ENCODE measurements at regions not wholly inside any gene's neighbourhood (a gene's known extent, or its start where the extent isn't known, plus 50 kb on each side); places are given as distances from the start of the nearest gene placed in this dataset.

- Histone ChIP-seq H3K27me3 (ENCODE audit: control insufficient read depth, insufficient read depth, low read length) (no peaks in the 10 kb centered on the region), H3K9me3 (ENCODE audit: control insufficient read depth, insufficient read depth, low read depth, low read length) (no peaks in the 10 kb centered on the region), H3K4me3 (ENCODE audit: low read depth, low read length) (no peak overlapping the region), H3K36me3 (ENCODE audit: control insufficient read depth, insufficient read depth, low read length) (no peaks in the 10 kb centered on the region), H3K27ac (ENCODE audit: low read depth, low read length) (no peak overlapping the region), H3K4me1 (ENCODE audit: control insufficient read depth, insufficient read depth, low read length) (peaks cover 3% of the 10 kb centered on the region; the same call in 1 of the 2 replicates), H3K9ac (ENCODE audit: low read length) (no peak overlapping the region)
Observed at GRCh38 chr6:16854986-16855385, 93.7 kb upstream of the ATXN1 start.

GRCh38 chr6:16852671-16853070, 91.4 kb upstream of the ATXN1 start:
- no peak overlapping the region for H3K27ac ChIP-seq (ENCODE audit: low read depth, low read length)
- no peaks in the 10 kb centered on the region for H3K9me3 ChIP-seq (ENCODE audit: control insufficient read depth, insufficient read depth, low read depth, low read length)

GRCh38 chr6:16851758-16852157, 90.5 kb upstream of the ATXN1 start:
- Histone ChIP-seq H3K4me1 (ENCODE audit: control insufficient read depth, insufficient read depth, low read length) (peaks cover 3% of the 10 kb centered on the region; the same call in 1 of the 2 replicates), H3K4me3 (ENCODE audit: low read depth, low read length) (no peak overlapping the region), H3K36me3 (ENCODE audit: control insufficient read depth, insufficient read depth, low read length) (no peaks in the 10 kb centered on the region), H3K9me3 (ENCODE audit: control insufficient read depth, insufficient read depth, low read depth, low read length) (no peaks in the 10 kb centered on the region), H3K27me3 (ENCODE audit: control insufficient read depth, insufficient read depth, low read length) (no peaks in the 10 kb centered on the region), H3K27ac (ENCODE audit: low read depth, low read length) (no peak overlapping the region), H3K9ac (ENCODE audit: low read length) (no peak overlapping the region)

More at GRCh38 chr6:16852671-16853070, 91.4 kb upstream of the ATXN1 start:
- no peak overlapping the region for H3K4me3 ChIP-seq (ENCODE audit: low read depth, low read length)
- H3K4me1 ChIP-seq (ENCODE audit: control insufficient read depth, insufficient read depth, low read length), result peaks cover 3% of the 10 kb centered on the region; the same call in 1 of the 2 replicates
- no peaks in the 10 kb centered on the region for H3K27me3 ChIP-seq (ENCODE audit: control insufficient read depth, insufficient read depth, low read length)
- no peaks in the 10 kb centered on the region for H3K36me3 ChIP-seq (ENCODE audit: control insufficient read depth, insufficient read depth, low read length)
- no peak overlapping the region for H3K9ac ChIP-seq (ENCODE audit: low read length)

- no peaks in the 10 kb centered on the region for H3K9me3 ChIP-seq (ENCODE audit: control insufficient read depth, insufficient read depth, low read depth, low read length)
- H3K27me3 ChIP-seq (ENCODE audit: control insufficient read depth, insufficient read depth, low read length), result no peaks in the 10 kb centered on the region
- no peaks in the 10 kb centered on the region for H3K36me3 ChIP-seq (ENCODE audit: control insufficient read depth, insufficient read depth, low read length)
- H3K27ac ChIP-seq (ENCODE audit: low read depth, low read length), result no peak overlapping the region
- no peak overlapping the region for H3K9ac ChIP-seq (ENCODE audit: low read length)
- H3K4me1 ChIP-seq (ENCODE audit: control insufficient read depth, insufficient read depth, low read length), result peaks cover 3% of the 10 kb centered on the region; the same call in 1 of the 2 replicates
- H3K4me3 ChIP-seq (ENCODE audit: low read depth, low read length), result no peak overlapping the region
Observed at GRCh38 chr6:16851044-16851540, 89.8 kb upstream of the ATXN1 start.

GRCh38 chr6:16850681-16851026, 89.4 kb upstream of the ATXN1 start:
- Histone ChIP-seq H3K27ac (ENCODE audit: low read depth, low read length) (no peak overlapping the region), H3K4me1 (ENCODE audit: control insufficient read depth, insufficient read depth, low read length) (peaks cover 3% of the 10 kb centered on the region; the same call in 1 of the 2 replicates), H3K36me3 (ENCODE audit: control insufficient read depth, insufficient read depth, low read length) (no peaks in the 10 kb centered on the region), H3K9me3 (ENCODE audit: control insufficient read depth, insufficient read depth, low read depth, low read length) (no peaks in the 10 kb centered on the region), H3K27me3 (ENCODE audit: control insufficient read depth, insufficient read depth, low read length) (no peaks in the 10 kb centered on the region), H3K9ac (ENCODE audit: low read length) (no peak overlapping the region), H3K4me3 (ENCODE audit: low read depth, low read length) (no peak overlapping the region)

- no peak overlapping the region for H3K9ac ChIP-seq (ENCODE audit: low read length)
- H3K36me3 ChIP-seq (ENCODE audit: control insufficient read depth, insufficient read depth, low read length), result no peaks in the 10 kb centered on the region
- peaks cover 3% of the 10 kb centered on the region; the same call in 1 of the 2 replicates for H3K4me1 ChIP-seq (ENCODE audit: control insufficient read depth, insufficient read depth, low read length)
- H3K27ac ChIP-seq (ENCODE audit: low read depth, low read length), result no peak overlapping the region
- H3K4me3 ChIP-seq (ENCODE audit: low read depth, low read length), result no peak overlapping the region
- H3K9me3 ChIP-seq (ENCODE audit: control insufficient read depth, insufficient read depth, low read depth, low read length), result no peaks in the 10 kb centered on the region
- no peaks in the 10 kb centered on the region for H3K27me3 ChIP-seq (ENCODE audit: control insufficient read depth, insufficient read depth, low read length)
Observed at GRCh38 chr6:16849988-16850680, 88.9 kb upstream of the ATXN1 start.

- Histone ChIP-seq H3K36me3 (ENCODE audit: control insufficient read depth, insufficient read depth, low read length) (no peaks in the 10 kb centered on the region), H3K9me3 (ENCODE audit: control insufficient read depth, insufficient read depth, low read depth, low read length) (no peaks in the 10 kb centered on the region), H3K9ac (ENCODE audit: low read length) (no peak overlapping the region), H3K27me3 (ENCODE audit: control insufficient read depth, insufficient read depth, low read length) (no peaks in the 10 kb centered on the region), H3K4me3 (ENCODE audit: low read depth, low read length) (no peak overlapping the region), H3K4me1 (ENCODE audit: control insufficient read depth, insufficient read depth, low read length) (peaks cover 3% of the 10 kb centered on the region; the same call in 1 of the 2 replicates), H3K27ac (ENCODE audit: low read depth, low read length) (no peak overlapping the region)
Observed at GRCh38 chr6:16849280-16849987, 88.2 kb upstream of the ATXN1 start.

- H3K4me3 ChIP-seq (ENCODE audit: low read depth, low read length), result no peak overlapping the region
- H3K9me3 ChIP-seq (ENCODE audit: control insufficient read depth, insufficient read depth, low read depth, low read length), result no peaks in the 10 kb centered on the region
- H3K36me3 ChIP-seq (ENCODE audit: control insufficient read depth, insufficient read depth, low read length), result no peaks in the 10 kb centered on the region
- no peaks in the 10 kb centered on the region for H3K27me3 ChIP-seq (ENCODE audit: control insufficient read depth, insufficient read depth, low read length)
- no peak overlapping the region for H3K9ac ChIP-seq (ENCODE audit: low read length)
- H3K27ac ChIP-seq (ENCODE audit: low read depth, low read length), result no peak overlapping the region
- peaks cover 5% of the 10 kb centered on the region; the same call in 1 of the 2 replicates for H3K4me1 ChIP-seq (ENCODE audit: control insufficient read depth, insufficient read depth, low read length)
Observed at GRCh38 chr6:16846399-16846778, 85.1 kb upstream of the ATXN1 start.

GRCh38 chr6:16844183-16844582, 82.9 kb upstream of the ATXN1 start:
- Histone ChIP-seq H3K4me1 (ENCODE audit: control insufficient read depth, insufficient read depth, low read length) (peaks cover 13% of the 10 kb centered on the region; the same call in 1 of the 2 replicates), H3K27ac (ENCODE audit: low read depth, low read length) (no peak overlapping the region), H3K36me3 (ENCODE audit: control insufficient read depth, insufficient read depth, low read length) (no peaks in the 10 kb centered on the region), H3K9ac (ENCODE audit: low read length) (no peak overlapping the region), H3K9me3 (ENCODE audit: control insufficient read depth, insufficient read depth, low read depth, low read length) (no peaks in the 10 kb centered on the region), H3K4me3 (ENCODE audit: low read depth, low read length) (no peak overlapping the region), H3K27me3 (ENCODE audit: control insufficient read depth, insufficient read depth, low read length) (no peaks in the 10 kb centered on the region)

- no peak overlapping the region for H3K4me3 ChIP-seq (ENCODE audit: low read depth, low read length)
- no peaks in the 10 kb centered on the region for H3K27me3 ChIP-seq (ENCODE audit: control insufficient read depth, insufficient read depth, low read length)
- peaks cover 13% of the 10 kb centered on the region; the same call in 1 of the 2 replicates for H3K4me1 ChIP-seq (ENCODE audit: control insufficient read depth, insufficient read depth, low read length)
- H3K27ac ChIP-seq (ENCODE audit: low read depth, low read length), result no peak overlapping the region
- no peak overlapping the region for H3K9ac ChIP-seq (ENCODE audit: low read length)
- no peaks in the 10 kb centered on the region for H3K36me3 ChIP-seq (ENCODE audit: control insufficient read depth, insufficient read depth, low read length)
- H3K9me3 ChIP-seq (ENCODE audit: control insufficient read depth, insufficient read depth, low read depth, low read length), result no peaks in the 10 kb centered on the region
Observed at GRCh38 chr6:16842676-16843075, 81.4 kb upstream of the ATXN1 start.

- H3K4me3 ChIP-seq (ENCODE audit: low read depth, low read length), result no peak overlapping the region
- H3K36me3 ChIP-seq (ENCODE audit: control insufficient read depth, insufficient read depth, low read length), result no peaks in the 10 kb centered on the region
Observed at GRCh38 chr6:16841241-16841640, 80.0 kb upstream of the ATXN1 start.

More at GRCh38 chr6:16841241-16841640, 80.0 kb upstream of the ATXN1 start:
- H3K27ac ChIP-seq (ENCODE audit: low read depth, low read length), result no peak overlapping the region
- H3K9me3 ChIP-seq (ENCODE audit: control insufficient read depth, insufficient read depth, low read depth, low read length), result no peaks in the 10 kb centered on the region
- H3K27me3 ChIP-seq (ENCODE audit: control insufficient read depth, insufficient read depth, low read length), result no peaks in the 10 kb centered on the region
- no peak overlapping the region for H3K9ac ChIP-seq (ENCODE audit: low read length)
- H3K4me1 ChIP-seq (ENCODE audit: control insufficient read depth, insufficient read depth, low read length), result peaks cover 13% of the 10 kb centered on the region; the same call in 1 of the 2 replicates
